ENCODE measurements at regions not wholly inside any gene's neighbourhood (a gene's known extent, or its start where the extent isn't known, plus 50 kb on each side); places are given as distances from the start of the nearest gene placed in this dataset.

- Histone ChIP-seq H3K9ac (ENCODE audit: low read depth, low read length) (0 out of 2 replicates have a peak overlapping the region, but pooled peaks have one; percentile 10), H3K4me3 (ENCODE audit: insufficient read depth, low read depth, low read length) (no peak overlapping the region), H2AFZ (replicated peaks; ENCODE audit: low read length, poor library complexity) (peak overlapping the region; percentile 16), H2BK15ac (ENCODE audit: low read depth, low read length) (no peak overlapping the region; the same call in 2 of the 3 replicates), H4K91ac (ENCODE audit: insufficient read depth, low read depth, low read length) (no peak overlapping the region; the same call in 1 of the 2 replicates), H2AK5ac (ENCODE audit: low read depth, low read length) (no peak overlapping the region), H2BK20ac (ENCODE audit: low read depth, low read length) (peak overlapping the region; percentile 75), H3K9me3 (ENCODE audit: control insufficient read depth, insufficient read depth, low read length) (peaks cover 5% of the 10 kb centered on the region; the same call in 1 of the 2 replicates), H2AK9ac (replicated peaks; ENCODE audit: low read depth, low read length, poor library complexity) (no peak overlapping the region), H3K27ac (ENCODE audit: insufficient read depth, low read length) (peak overlapping the region; percentile 75), H3K23ac (ENCODE audit: low read depth, low read length) (peak overlapping the region; percentile 31; the same call in 1 of the 2 replicates), H3K27me3 (ENCODE audit: control insufficient read depth, insufficient read depth, low read length) (no peaks in the 10 kb centered on the region), H3K14ac (replicated peaks; ENCODE audit: low read depth, low read length) (0 out of 2 replicates have a peak overlapping the region, but pooled peaks have one; percentile 10), H4K20me1 (ENCODE audit: insufficient read depth, low read length) (no peaks in the 10 kb centered on the region), H2BK5ac (ENCODE audit: low read depth, low read length, poor library complexity, severe bottlenecking) (peak overlapping the region; percentile 26), H2BK120ac (ENCODE audit: low read depth, low read length) (peak overlapping the region; percentile 58), H3K9me1 (ENCODE audit: insufficient read depth, low read length) (0 out of 2 replicates have a peak, but pooled peaks cover 4% of the 10 kb centered on the region), H3K56ac (ENCODE audit: extremely low read depth, insufficient read depth, low read length) (peak overlapping the region; percentile 41; the same call in 1 of the 2 replicates), H3K4ac (ENCODE audit: low read depth, low read length) (peak overlapping the region; percentile 37), H3K79me1 (ENCODE audit: low read depth in 1 of 2, low read length in 2 of 2) (no peaks in the 10 kb centered on the region), H3K4me2 (ENCODE audit: low read depth, low read length) (peak overlapping the region; percentile 58), H4K8ac (ENCODE audit: low read depth in 2 of 2, low read length in 2 of 2) (peak overlapping the region; percentile 12 to 55; a peak in 1 of 4 replicates), H4K5ac (ENCODE audit: low read depth, low read length) (peak overlapping the region; percentile 61), H3K18ac (ENCODE audit: low read depth, low read length) (peak overlapping the region; percentile 68), H3K4me1 (ENCODE audit: control insufficient read depth, insufficient read depth, low read length) (peaks cover 16% of the 10 kb centered on the region; the same call in 1 of the 2 replicates), H3K36me3 (ENCODE audit: control insufficient read depth, insufficient read depth, low read length) (no peaks in the 10 kb centered on the region)
- TF ChIP-seq FOS (IDR thresholded peaks at IDR 0.05; ENCODE audit: low read depth, low read length) (peak; percentile 79), RFX5 (IDR thresholded peaks at IDR 0.05; ENCODE audit: low read depth, low read length) (no peak)
- no TSS peak for BruUV-seq (replicated peaks)
- peak; percentile 88 for ATAC-seq (ENCODE audit: low read depth)
- WGBS, 2 experiments (ENCODE audit: extremely low coverage in 2 of 2, insufficient read length in 1 of 2): no CpG with 5 or more reads among the region's 7 CpGs
- intact Hi-C loops (cut with micrococcal nuclease): no loop called here
- ChIA-PET CTCF (interaction anchor here (0.5 kb wide), 1 partner anchor 741 kb away, joined by 3 read pairs; no protein-coding TSS in a partner anchor), POLR2A (ENCODE audit: unreplicated experiment) (no interaction called here)
- in situ Hi-C loops (cut with MboI; ENCODE audit: low sequenced_read_pairs): no loop called here
- DNase-seq: peak; percentile 92
- dilution Hi-C loops (cut with HindIII; ENCODE audit: low sequenced_read_pairs, unreplicated experiment): no loop called here
These were observed 56.7 kb upstream of the SDK1 start for GRCh38 chr7:3244241-3244814.
